NCI-H345 (cell line): ENCODE measurements at regions not wholly inside any gene's neighbourhood (a gene's known extent, or its start where the extent isn't known, plus 50 kb on each side); places are given as distances from the start of the nearest gene placed in this dataset.

ENCODE experiments used
- DNase-seq: peaks from one replicate; lab custom pipeline; 2025; lab: John Stamatoyannopoulos, UW

DNA sequence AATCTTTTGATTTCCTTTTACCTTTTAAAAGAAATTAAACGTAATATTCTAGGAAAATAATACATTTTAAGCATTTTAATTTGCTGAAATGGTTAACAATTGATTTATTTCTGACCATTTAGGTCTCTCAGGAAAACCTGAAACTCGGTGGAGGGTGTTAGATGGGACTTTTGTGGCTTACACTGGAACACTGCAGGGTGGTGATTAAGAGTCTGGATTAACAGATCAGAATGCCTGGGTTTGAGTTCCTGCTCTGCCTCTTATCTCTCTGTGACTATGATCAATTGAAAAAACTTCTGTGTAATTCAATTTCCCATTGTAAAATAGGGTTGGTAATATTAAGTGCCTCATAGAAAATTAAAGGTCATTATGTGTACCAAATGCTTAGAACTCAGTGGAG, 168.7 kb downstream of the UBE2E3 start:
- no peak for DNase-seq

DNA sequence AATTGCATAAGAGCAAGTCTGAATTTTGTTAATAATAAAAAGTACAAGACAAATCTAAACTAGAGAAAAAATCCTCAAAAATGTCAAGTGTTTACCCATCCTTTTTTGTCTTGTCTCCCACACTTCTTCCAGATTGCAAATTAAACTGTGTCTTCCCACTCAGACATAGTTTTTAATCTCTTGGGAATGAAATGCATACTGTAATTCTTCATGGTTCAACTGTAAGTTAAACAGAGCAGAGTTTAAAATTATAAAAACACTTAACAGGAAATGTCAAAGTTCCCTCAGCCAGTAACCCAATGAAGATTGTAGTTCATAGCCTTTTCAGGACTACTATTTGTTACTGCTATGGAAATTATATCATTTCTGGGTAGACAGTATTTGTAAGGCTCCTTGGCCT, 171.8 kb downstream of the UBE2E3 start:
- DNase-seq: no peak

GRCh38 chr2:181152701-181153100, 172.3 kb downstream of the UBE2E3 start:
- DNase-seq: no peak

DNA sequence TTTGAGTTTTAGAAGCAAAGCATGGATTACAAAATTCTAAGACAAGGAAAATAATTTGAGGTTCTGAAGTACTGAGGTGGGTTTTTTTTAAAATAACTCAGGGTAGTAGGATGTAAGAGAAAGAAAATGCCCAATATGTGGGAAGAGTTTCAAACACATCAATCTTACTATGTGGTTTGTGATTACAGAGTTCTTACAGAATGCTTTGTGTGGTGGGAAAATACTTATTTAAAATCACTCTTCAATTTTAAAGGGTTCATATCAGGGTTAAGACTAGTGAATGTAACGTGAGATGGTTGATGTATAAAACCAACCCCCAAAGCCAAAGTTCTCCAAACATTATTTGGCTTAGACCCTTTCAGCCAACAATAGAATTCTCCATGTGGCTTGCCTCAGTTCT, 173.5 kb downstream of the UBE2E3 start:
- DNase-seq: no peak

GRCh38 chr2:181157326-181157725, 176.9 kb downstream of the UBE2E3 start:
- no peak for DNase-seq

DNA sequence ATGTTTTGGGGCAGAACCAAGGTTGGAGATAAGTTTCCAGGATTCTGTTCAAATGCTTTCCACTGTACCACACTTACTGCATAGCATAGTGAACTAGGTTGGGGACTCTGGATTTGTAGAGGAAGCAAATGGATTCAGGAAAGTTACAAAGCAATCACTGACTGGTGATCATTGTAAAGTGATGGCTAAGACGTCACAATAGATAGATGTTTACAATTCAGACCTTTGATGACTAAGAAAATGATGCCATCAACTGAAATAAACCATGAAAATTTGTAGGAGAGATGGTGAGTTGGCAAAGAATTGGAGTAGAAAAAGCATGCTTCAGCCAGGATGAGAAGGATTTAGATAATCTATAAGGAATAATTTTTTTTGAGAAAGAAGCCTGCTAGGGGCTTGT, 178.0 kb downstream of the UBE2E3 start:
- DNase-seq: no peak

GRCh38 chr2:181161615-181162014, 181.2 kb downstream of the UBE2E3 start:
- DNase-seq: no peak

- no peak for DNase-seq
Observed at GRCh38 chr2:181163139-181163538, 182.7 kb downstream of the UBE2E3 start.

- DNase-seq: no peak
Observed at GRCh38 chr2:181163691-181164090, 183.3 kb downstream of the UBE2E3 start.

DNA sequence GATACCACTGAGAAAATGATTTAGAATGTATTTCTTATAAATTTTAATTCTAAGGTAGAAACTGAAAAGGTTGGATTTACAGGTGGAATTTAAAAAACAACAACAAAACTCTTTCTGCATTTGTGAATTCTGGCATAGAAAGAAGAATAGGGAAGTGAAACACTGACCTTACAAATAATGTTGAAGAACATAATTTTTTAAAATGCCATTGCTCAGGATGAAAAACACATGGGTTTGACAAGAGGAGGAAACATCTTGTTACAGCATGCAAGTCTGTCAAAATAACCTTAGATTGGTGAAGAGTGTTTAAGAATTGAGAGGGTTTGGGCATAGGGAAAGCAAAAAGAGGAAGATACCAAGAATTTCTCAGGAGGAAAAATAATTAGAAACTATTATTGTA, 184.3 kb downstream of the UBE2E3 start:
- DNase-seq: no peak

DNA sequence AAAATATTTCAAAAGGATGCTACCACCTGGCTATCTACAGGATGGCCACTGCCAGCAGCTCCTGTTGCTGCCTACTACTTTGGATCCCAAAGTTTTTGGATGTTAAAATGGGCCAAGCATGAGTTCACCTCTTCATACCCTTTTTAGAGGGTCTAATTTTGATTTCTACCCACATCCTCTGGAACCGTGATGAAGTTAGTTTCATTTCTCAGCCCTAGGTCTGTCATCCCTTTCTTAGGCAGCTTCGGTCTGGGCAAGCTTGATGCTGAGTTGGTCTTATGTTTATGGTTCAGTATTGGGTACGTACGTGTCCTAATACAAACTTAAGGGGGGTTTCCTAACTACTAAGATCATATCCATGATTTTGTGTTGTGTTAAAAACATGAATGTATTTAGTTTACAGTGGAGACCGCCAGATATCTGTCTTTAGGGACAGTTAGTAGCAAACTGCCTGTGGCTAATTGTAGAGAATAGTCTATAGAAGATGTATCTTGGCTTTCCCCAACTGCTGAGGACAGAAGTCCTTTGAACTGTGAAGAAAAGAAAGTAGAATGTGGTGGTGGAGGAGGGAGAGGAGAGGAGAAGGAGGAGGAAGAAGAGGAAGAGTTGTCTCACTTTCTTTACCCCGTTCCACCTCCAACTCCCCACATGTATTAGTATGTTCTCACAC, 184.9 kb downstream of the UBE2E3 start:
- DNase-seq: no peak

DNA sequence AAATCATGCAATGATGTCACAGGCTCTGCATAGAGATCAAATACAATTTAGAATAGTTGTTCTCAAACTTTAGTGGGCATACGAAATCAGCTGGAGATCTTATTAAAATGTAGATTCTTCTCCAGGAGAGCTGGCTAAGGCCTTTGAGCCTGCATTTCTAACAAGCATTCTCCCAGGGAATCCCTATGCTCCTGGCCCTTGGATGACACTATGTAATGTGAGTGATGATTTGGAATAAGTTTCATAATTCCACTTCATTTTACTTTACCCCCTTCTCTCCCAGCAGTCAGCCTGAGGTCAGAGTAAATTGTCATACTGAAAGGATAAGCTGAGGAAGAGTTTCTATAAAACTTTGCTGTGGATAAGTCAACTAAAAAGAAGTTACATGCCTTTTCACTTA, 189.1 kb downstream of the UBE2E3 start:
- DNase-seq: no peak

- DNase-seq: no peak
Observed at GRCh38 chr2:181170256-181170655, 189.9 kb downstream of the UBE2E3 start.

- DNase-seq: no peak
Observed at GRCh38 chr2:181172676-181173075, 192.3 kb downstream of the UBE2E3 start.

DNA sequence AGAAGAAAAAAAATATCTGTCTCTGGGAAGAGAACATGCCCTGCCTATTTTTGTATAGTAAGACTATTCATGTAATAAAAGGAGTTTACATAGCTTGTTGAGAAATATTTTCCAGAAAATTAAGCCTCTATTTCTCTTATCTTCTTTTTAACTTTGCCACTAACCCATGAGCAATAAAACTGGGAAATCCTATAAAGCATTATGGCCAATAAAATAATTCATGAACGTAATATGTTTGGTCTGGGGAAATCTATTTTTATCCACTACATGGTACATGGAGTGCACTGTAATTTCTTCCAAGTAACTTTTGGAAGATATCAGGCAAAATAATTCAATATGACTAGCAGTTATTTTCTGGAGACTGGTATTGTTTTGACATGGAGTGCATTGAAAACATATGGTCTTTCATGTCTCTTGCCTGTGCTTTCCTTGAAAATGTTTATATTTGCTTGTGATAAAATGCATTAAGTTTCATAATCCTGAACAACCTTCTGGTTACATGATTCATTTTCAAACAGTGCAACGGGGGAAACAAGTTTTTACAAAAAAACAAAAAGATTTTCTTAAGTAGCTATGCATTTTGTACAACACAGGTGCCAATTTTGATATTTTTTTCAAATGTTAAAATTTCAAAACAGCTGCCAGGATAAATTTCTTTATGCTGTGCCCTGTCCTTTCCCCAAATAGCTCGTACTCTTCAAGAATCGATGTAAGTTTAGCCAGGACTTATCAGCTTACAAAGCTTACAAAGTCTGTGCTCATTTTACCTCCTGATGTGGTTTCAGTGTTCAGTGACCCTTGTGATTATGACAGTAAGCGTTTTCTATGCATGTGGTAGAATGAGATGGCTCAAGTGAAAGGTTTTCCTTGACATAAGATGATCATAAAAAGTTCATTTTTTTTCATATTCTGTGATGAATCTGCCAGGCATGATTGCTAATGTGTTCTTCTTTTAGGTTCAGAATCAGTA, 194.5 kb downstream of the UBE2E3 start:
- no peak for DNase-seq

DNA sequence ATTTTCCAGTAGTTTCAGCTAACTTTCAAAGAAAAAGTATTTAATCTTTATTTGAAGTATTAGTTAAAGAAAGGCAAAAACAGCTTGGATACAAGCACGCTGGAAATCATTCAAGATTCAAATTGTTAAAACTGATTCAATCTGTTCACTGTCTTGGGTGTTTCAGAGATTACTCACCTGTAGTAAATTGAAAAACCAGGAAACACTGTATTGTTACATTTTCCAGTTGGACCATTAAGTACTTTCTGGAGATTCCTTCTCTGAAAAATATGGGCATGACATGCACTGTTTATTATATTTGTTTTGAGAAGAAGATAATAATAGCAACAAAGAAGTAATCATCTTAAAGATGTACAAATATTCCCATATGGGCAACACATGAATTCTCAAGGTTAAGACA, 196.1 kb downstream of the UBE2E3 start:
- no peak for DNase-seq

- DNase-seq: no peak
Observed at GRCh38 chr2:181177376-181177775, 197.0 kb downstream of the UBE2E3 start.

- no peak for DNase-seq
Observed at GRCh38 chr2:181178130-181178529, 197.7 kb downstream of the UBE2E3 start.

DNA sequence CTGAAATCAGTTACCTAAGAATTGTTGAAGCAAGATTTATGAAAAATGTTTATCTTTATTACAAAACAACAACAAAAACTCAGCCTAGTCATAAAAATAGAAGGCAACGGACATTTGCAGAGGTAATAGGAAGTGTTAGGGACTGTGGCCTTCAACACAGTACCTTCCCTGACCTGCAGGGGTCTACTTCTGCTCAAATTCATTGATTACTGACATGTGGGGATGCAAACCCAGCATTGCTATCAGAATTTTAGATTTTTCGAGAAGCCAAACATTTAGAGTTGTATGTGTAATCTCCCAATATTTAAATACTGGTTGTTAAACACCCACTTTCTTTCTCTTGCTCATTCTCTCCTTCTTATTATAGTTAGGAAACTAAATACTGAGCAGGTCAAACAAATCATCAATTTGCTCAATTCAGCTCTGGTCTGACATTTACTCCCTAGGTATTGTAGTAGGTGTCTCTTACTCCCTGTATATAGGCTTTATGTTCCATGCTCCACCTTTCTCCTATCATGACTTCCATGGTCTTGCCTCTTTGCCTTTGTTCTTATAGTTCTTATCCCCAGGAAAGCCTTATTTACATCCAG, 198.5 kb downstream of the UBE2E3 start:
- DNase-seq: no peak

DNA sequence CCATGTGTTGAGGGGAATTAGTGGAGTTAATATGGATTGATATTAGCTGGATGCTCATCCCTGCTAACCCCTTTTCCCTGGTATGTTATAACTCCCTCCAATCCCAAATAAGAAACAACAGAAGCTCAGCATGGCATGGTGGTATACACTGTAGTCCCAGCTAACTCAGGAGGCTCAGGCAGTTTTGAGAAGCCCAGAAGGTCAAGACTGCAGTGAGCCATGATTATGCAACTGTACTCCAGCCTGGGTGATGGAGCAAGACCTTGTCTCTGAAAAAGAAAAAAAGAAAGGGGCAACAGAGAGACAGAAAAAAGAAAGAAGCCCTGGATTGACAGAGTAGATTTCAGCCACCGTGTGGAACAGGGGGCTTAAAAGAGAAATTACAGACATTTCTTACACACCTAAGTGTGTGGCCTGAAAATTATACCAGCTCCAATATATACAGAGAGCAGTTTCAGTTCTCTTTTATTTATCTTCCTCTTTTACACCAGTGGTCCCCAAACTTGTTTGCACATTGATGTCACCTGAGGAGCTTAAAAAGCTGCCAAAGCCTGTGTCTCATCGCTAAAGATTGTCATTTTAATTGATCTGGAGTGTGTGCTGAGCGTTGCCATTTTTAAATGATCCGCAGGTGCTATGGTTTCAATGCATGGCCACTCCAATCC, 203.6 kb downstream of the UBE2E3 start:
- DNase-seq: no peak

DNA sequence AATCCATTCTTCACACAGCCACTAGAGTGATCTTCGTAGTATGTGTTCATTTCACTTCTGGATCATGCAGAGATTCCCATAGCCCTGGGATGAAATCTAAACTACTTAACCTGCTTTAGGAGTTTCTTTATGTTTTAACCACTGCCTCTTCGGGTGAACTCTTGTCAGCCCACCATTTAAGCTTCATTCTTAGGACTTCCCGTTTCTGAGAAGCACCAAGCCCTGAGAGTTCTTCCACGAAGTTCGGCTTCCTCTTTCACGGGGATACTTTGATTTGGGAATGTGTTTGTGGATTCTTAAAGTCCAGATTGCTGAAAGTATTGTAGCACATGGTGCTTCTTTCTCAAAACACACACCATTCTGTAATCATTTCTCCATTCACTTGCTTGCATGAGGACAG, 205.0 kb downstream of the UBE2E3 start:
- DNase-seq: no peak

DNA sequence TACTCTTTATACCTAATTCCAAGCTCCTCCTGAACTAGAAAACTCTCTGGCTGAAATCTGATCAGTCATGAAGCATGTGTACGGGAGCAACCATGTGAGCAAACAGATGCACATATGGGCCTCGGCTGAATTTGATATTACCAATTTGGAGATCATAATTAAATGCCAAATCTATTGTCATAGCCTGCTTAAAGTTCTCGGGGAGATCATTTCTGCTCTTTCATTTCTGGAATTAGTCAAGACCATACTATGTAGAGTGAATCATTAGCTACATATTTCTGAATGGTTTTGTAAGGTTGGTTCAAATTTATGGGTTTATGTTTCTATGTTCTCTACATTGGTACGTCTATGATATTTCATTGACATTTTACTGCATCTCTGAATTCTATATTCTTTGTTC, 205.5 kb downstream of the UBE2E3 start:
- DNase-seq: no peak
